Astrocyte of the spinal cord (primary cell): ENCODE measurements at regions not wholly inside any gene's neighbourhood (a gene's known extent, or its start where the extent isn't known, plus 50 kb on each side); places are given as distances from the start of the nearest gene placed in this dataset.

Experiments used
- DNase-seq: peaks from one replicate; pipeline ENCODE4 v3.0.0; 2011; ENCODE audit warnings: low read depth, low spot score
- H3K4me3 ChIP-seq: 2 replicates; pipeline ENCODE4 v1.5.1; 2011; ENCODE audit warnings: low read depth, mild to moderate bottlenecking, low read length, moderate library complexity
- CTCF ChIP-seq: IDR thresholded peaks from 2 replicates; pipeline ENCODE4 v1.5.1; 2012; ENCODE audit warnings: low read depth, mild to moderate bottlenecking, low read length, inconsistent platforms
- in situ Hi-C: cut with HindIII; loops from 2 replicates; pipeline ENCODE4 v1.10.0; 2017; ENCODE audit warnings: low sequenced_read_pairs

GRCh38 chr3:28101705-28102104, 139.7 kb upstream of the CMC1 start:
- TF ChIP-seq CTCF: no peak
- H3K4me3 ChIP-seq: no peak overlapping the region
- in situ Hi-C loops: no loop called here
- DNase-seq: no peak

GRCh38 chr3:28103861-28104260, 137.6 kb upstream of the CMC1 start:
- H3K4me3 ChIP-seq: no peak overlapping the region
- no peak for TF ChIP-seq CTCF
- in situ Hi-C loops: no loop called here
- no peak for DNase-seq

DNA sequence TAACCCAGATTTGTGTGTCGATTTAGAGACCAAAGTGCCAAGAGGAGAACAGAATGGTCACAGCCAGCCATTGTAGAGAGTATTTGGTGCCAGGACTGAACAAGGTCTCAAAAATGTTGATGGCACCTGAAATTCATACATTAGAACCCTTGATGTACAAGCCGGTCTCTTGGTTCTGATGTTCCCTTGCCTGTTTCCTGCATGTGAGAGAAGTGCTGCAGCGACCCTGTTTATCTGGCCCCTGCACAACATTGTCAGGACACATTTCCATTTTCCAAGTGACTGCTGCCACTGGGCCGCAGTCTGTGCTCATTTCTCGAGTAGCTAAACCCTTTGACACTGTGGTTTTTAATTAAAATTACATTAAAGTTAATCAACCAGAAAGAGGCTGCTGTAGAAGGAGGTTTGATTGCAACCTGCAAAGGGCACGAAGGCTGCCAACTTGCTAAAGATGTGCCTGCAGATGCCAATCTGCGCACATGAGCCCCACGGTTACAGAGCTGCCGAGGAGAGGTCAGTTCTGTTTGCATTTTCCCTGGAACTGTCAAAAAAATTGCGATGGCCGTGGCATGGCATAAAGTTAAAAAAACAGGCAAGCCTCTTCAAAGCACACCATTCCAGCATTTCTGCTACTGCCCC, 136.4 kb upstream of the CMC1 start:
- DNase-seq: no peak
- H3K4me3 ChIP-seq: no peak overlapping the region
- no peak for TF ChIP-seq CTCF
- in situ Hi-C loops: no loop called here

DNA sequence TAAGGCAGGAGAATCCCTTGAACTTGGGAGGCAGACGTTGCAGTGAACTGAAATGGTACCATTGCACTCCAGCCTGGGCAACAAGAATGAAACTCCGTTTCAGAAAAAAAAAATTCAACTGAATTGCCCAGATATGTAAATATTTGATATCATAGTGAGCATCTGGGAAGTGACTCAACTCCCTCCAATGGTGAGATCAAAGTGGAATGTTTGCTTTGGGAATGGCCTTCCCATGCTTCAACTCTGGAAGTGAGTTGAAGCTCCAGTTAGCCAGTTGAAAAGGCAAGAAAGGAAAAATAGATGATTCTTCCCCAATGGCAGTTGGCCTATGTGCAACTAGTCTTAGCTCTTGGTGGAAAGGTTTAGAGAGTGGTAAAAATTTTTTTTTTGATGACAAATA, 131.6 kb upstream of the CMC1 start:
- DNase-seq: no peak
- TF ChIP-seq CTCF: no peak
- no peak overlapping the region for H3K4me3 ChIP-seq
- in situ Hi-C loops: no loop called here

GRCh38 chr3:28110869-28111268, 130.6 kb upstream of the CMC1 start:
- in situ Hi-C loops: no loop called here
- H3K4me3 ChIP-seq: no peak overlapping the region
- no peak for TF ChIP-seq CTCF
- no peak for DNase-seq

- DNase-seq: no peak
- no peak overlapping the region for H3K4me3 ChIP-seq
- no peak for TF ChIP-seq CTCF
- in situ Hi-C loops: no loop called here
Measured at GRCh38 chr3:28114893-28115292, 126.5 kb upstream of the CMC1 start.

DNA sequence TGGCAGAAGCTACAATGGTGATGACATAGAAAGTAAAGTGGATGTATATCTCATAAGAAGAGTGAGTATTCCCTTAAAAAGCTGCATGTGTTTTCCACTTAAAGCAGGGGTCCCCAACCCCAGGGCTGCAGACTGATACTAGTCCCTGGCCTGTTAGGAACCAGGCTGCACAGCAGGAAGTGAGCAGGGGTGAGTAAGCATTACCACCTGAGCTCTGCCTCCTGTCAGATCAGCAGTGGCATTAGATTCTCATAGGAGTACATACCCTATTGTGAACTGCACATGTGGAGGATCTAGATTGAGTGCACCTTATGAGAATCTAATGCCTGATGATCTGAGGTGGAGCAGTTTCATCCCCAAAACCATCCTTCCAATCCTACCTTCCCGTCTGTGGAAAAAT, 126.1 kb upstream of the CMC1 start:
- in situ Hi-C loops: no loop called here

More for the DNA sequence above, 126.1 kb upstream of the CMC1 start:
- no peak overlapping the region for H3K4me3 ChIP-seq
- no peak for DNase-seq
- no peak for TF ChIP-seq CTCF
